ENCODE measurements at regions not wholly inside any gene's neighbourhood (a gene's known extent, or its start where the extent isn't known, plus 50 kb on each side); places are given as distances from the start of the nearest gene placed in this dataset.
"Not testable (repeated sequence)": the region's sequence is repeated elsewhere in the genome, so short reads cannot be mapped to it uniquely, and the experiment has no call there.

GRCh38 chr15:29511663-29512062 is 242.0 kb upstream of the NSMCE3 start:
- DNase-seq (ENCODE audit: low read depth): no peak

GRCh38 chr15:29505535-29505934 is 235.9 kb upstream of the NSMCE3 start:
- not testable (repeated sequence) for DNase-seq (ENCODE audit: low read depth)

GRCh38 chr15:29490747-29491471 is 221.3 kb upstream of the NSMCE3 start:
- no peak for DNase-seq (ENCODE audit: low read depth)

- no peak for DNase-seq (ENCODE audit: low read depth)
Observed at GRCh38 chr15:29480949-29481348, 211.3 kb upstream of the NSMCE3 start.

GRCh38 chr15:29480278-29480677 is 210.7 kb upstream of the NSMCE3 start:
- no peak for DNase-seq (ENCODE audit: low read depth)

- DNase-seq (ENCODE audit: low read depth): no peak
Observed at GRCh38 chr15:29477256-29477655, 207.6 kb upstream of the NSMCE3 start.

- no peak for DNase-seq (ENCODE audit: low read depth)
Observed at GRCh38 chr15:29476503-29477080, 207.0 kb upstream of the NSMCE3 start.

GRCh38 chr15:29475096-29475495 is 205.5 kb upstream of the NSMCE3 start:
- DNase-seq (ENCODE audit: low read depth): no peak

- DNase-seq (ENCODE audit: low read depth): no peak
Observed at GRCh38 chr15:29473621-29474105, 204.0 kb upstream of the NSMCE3 start.

- DNase-seq (ENCODE audit: low read depth): no peak
Observed at GRCh38 chr15:29472901-29473445, 203.4 kb upstream of the NSMCE3 start.

GRCh38 chr15:29471757-29472156 is 202.1 kb upstream of the NSMCE3 start:
- DNase-seq (ENCODE audit: low read depth): no peak

GRCh38 chr15:29471306-29471705 is 201.7 kb upstream of the NSMCE3 start:
- DNase-seq (ENCODE audit: low read depth): no peak

GRCh38 chr15:29470794-29471193 is 201.2 kb upstream of the NSMCE3 start:
- DNase-seq (ENCODE audit: low read depth): no peak

- DNase-seq (ENCODE audit: low read depth): no peak
Observed at GRCh38 chr15:29470311-29470710, 200.7 kb upstream of the NSMCE3 start.

- no peak for DNase-seq (ENCODE audit: low read depth)
Observed at GRCh38 chr15:29468899-29469298, 199.3 kb upstream of the NSMCE3 start.

- DNase-seq (ENCODE audit: low read depth): no peak
Observed at GRCh38 chr15:29467091-29467490, 197.5 kb upstream of the NSMCE3 start.

GRCh38 chr15:29466292-29466691 is 196.7 kb upstream of the NSMCE3 start:
- DNase-seq (ENCODE audit: low read depth): no peak

- no peak for DNase-seq (ENCODE audit: low read depth)
Observed at GRCh38 chr15:29465816-29466215, 196.2 kb upstream of the NSMCE3 start.

GRCh38 chr15:29465196-29465595 is 195.6 kb upstream of the NSMCE3 start:
- no peak for DNase-seq (ENCODE audit: low read depth)

- DNase-seq (ENCODE audit: low read depth): no peak
Observed at GRCh38 chr15:29461877-29462276, 192.3 kb upstream of the NSMCE3 start.

- no peak for DNase-seq (ENCODE audit: low read depth)
Observed at GRCh38 chr15:29458361-29458760, 188.7 kb upstream of the NSMCE3 start.

- DNase-seq (ENCODE audit: low read depth): no peak
Observed at GRCh38 chr15:29457729-29458128, 188.1 kb upstream of the NSMCE3 start.

- no peak for DNase-seq (ENCODE audit: low read depth)
Observed at GRCh38 chr15:29456964-29457363, 187.3 kb upstream of the NSMCE3 start.

GRCh38 chr15:29456255-29456654 is 186.6 kb upstream of the NSMCE3 start:
- DNase-seq (ENCODE audit: low read depth): no peak

Data from EH (cell line).